Testis (tissue), 2 donors: ENCODE measurements at regions not wholly inside any gene's neighbourhood (a gene's known extent, or its start where the extent isn't known, plus 50 kb on each side); places are given as distances from the start of the nearest gene placed in this dataset.

Source experiments
- POLR2A ChIP-seq: fragments of 450-650 bp; IDR thresholded peaks from one replicate; pipeline ENCODE4 v1.6.1; 2017; ENCODE audit warnings: antibody characterized with exemption, mild to moderate bottlenecking, moderate library complexity
- TF ChIP-seq, protein P1 (sequence below), 3 experiments: fragments of 450-650 bp in 2 of 3; fragments of 200-600 bp in 1 of 3; sonication (generic) in 1 of 3; IDR thresholded peaks; one replicate each; pipeline ENCODE4 v1.5.1; 2016 to 2019; ENCODE audit warnings: antibody characterized with exemption in 3 of 3, mild to moderate bottlenecking in 2 of 3, moderate library complexity in 1 of 3

DNA sequence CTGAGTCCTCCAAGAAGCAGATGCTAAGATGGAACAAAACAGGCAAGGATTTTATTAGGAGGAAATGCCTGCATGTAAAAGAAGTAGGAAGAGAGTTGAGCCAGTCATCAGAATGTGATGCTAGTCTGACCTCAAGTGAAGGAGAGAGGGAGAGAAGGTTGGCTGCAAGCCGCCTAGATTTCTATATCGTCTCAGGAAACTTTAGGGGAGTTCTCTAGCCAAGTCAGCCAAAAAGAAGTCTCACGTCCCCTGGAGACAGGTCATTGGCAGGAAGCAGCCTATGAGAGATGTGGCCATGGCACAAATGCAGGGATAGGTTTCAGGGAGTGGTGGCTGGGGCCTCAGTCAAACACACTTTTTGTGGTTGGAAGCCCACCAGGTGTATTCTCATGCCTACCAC lies 378.0 kb downstream of the CD109 start:
- TF ChIP-seq, protein P1, sequence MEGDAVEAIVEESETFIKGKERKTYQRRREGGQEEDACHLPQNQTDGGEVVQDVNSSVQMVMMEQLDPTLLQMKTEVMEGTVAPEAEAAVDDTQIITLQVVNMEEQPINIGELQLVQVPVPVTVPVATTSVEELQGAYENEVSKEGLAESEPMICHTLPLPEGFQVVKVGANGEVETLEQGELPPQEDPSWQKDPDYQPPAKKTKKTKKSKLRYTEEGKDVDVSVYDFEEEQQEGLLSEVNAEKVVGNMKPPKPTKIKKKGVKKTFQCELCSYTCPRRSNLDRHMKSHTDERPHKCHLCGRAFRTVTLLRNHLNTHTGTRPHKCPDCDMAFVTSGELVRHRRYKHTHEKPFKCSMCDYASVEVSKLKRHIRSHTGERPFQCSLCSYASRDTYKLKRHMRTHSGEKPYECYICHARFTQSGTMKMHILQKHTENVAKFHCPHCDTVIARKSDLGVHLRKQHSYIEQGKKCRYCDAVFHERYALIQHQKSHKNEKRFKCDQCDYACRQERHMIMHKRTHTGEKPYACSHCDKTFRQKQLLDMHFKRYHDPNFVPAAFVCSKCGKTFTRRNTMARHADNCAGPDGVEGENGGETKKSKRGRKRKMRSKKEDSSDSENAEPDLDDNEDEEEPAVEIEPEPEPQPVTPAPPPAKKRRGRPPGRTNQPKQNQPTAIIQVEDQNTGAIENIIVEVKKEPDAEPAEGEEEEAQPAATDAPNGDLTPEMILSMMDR (IDR thresholded peaks at IDR 0.05), result no peak
- no peak for TF ChIP-seq POLR2A
